K562 (cell line): ENCODE measurements at regions not wholly inside any gene's neighbourhood (a gene's known extent, or its start where the extent isn't known, plus 50 kb on each side); places are given as distances from the start of the nearest gene placed in this dataset.

Experiments
- ATAC-seq: fragments of 200-7000 bp; cut with Tn5 transposase; 3 replicates; pipeline ENCODE4 v1.9.1; 2020; ENCODE audit warnings: moderate library complexity
- BruUV-seq: library from RNA; stranded (reverse); fragments of 400-500 nt; replicated peaks from 2 replicates; lab custom pipeline; 2021; lab: Mats Ljungman, UMichigan
- CTCF ChIA-PET: fragments of 300-600 bp; formaldehyde crosslinking; extraction: SDS; loops from one replicate; lab custom pipeline; 2021; ENCODE audit warnings: low intra/inter-chr PET ratio; lab: Yijun Ruan, JAX
- POLR2A ChIA-PET: fragments of 300-600, 350-650 bp; sonication (Branson Sonifier 250); formaldehyde crosslinking; extraction: SDS; loops from one replicate; lab custom pipeline; 2021; ENCODE audit warnings: antibody characterized with exemption, inconsistent platforms; lab: Yijun Ruan, JAX
- DNase-seq, 4 experiments: peaks; one replicate each; pipeline versions ENCODE4 v3.0.0 to v3.0.0-alpha.2; 2011 to 2018; ENCODE audit warnings: low spot score in 3 of 4, mixed read lengths in 3 of 4; ENCODE audit errors: extremely low read depth in 1 of 4
- FAIRE-seq: peaks from 2 replicates; lab custom pipeline; 2011; peaks lifted over from hg19 to GRCh38; lab: Jason Lieb, UNC
- H2AFZ ChIP-seq: 2 replicates; pipeline ENCODE4 v1.6.0; 2011; ENCODE audit warnings: low read depth, low read length, control low read depth, inconsistent platforms
- H3K27ac ChIP-seq: fragments of 200-600 bp; 3 replicates; pipeline ENCODE4 v1.8.0; 2011; ENCODE audit warnings: low read depth, mild to moderate bottlenecking, control low read depth, inconsistent platforms, low read length, moderate library complexity, mixed read lengths; ENCODE audit errors: extremely low read depth
- H3K27me3 ChIP-seq, 2 experiments: fragments of 300-600 bp in 1 of 2; 2 replicates in 1 of 2; 3 replicates in 1 of 2; pipeline versions ENCODE4 v1.6.0 to v1.8.0; 2011; ENCODE audit warnings: inconsistent platforms in 2 of 2, low read length in 2 of 2, mild to moderate bottlenecking in 1 of 2, mixed read lengths in 1 of 2, moderate library complexity in 1 of 2; ENCODE audit not compliant: control insufficient read depth in 2 of 2, insufficient read depth in 2 of 2
- H3K36me3 ChIP-seq: fragments of 300-600 bp; 3 replicates; pipeline ENCODE4 v1.8.0; 2011; ENCODE audit warnings: mild to moderate bottlenecking, low read length, inconsistent platforms; ENCODE audit not compliant: control insufficient read depth, insufficient read depth
- H3K4me1 ChIP-seq, 2 experiments: fragments of 200-600 bp in 1 of 2; replicated peaks in 1 of 2; 2 replicates in 1 of 2; 3 replicates in 1 of 2; pipeline versions ENCODE4 v1.5.1 to v1.8.0; 2011; ENCODE audit warnings: inconsistent platforms in 2 of 2, low read length in 2 of 2, mild to moderate bottlenecking in 1 of 2, mixed read lengths in 1 of 2, moderate library complexity in 1 of 2; ENCODE audit not compliant: control insufficient read depth in 2 of 2, insufficient read depth in 2 of 2
- H3K4me2 ChIP-seq: 2 replicates; pipeline ENCODE4 v1.6.1; 2011; ENCODE audit warnings: low read length, control low read depth, inconsistent platforms, mixed read lengths; ENCODE audit not compliant: insufficient read depth
- H3K4me3 ChIP-seq: fragments of 200-600 bp; sonication (generic), shearing (Covaris generic); 2 replicates; pipeline ENCODE4 v1.5.1; 2016; ENCODE audit warnings: control low read depth, inconsistent platforms
- H3K79me2 ChIP-seq: fragments of 200-600 bp; 3 replicates; pipeline ENCODE4 v1.8.0; 2011; ENCODE audit warnings: low read length, inconsistent platforms; ENCODE audit not compliant: control insufficient read depth, insufficient read depth
- H3K9ac ChIP-seq, 2 experiments: 2 replicates each; pipeline versions ENCODE4 v1.6.0 to v1.6.1; 2011; ENCODE audit warnings: low read depth in 2 of 2, low read length in 2 of 2, control low read depth in 1 of 2, inconsistent platforms in 1 of 2, mild to moderate bottlenecking in 1 of 2, mixed read lengths in 1 of 2; ENCODE audit not compliant: insufficient read depth in 1 of 2
- H3K9me1 ChIP-seq: one replicate; pipeline ENCODE4 v1.6.0; 2011; ENCODE audit warnings: inconsistent platforms, mild to moderate bottlenecking, low read length, moderate library complexity; ENCODE audit not compliant: control insufficient read depth, insufficient read depth
- H3K9me3 ChIP-seq: replicated peaks from 2 replicates; pipeline ENCODE4 v1.5.1; 2011; ENCODE audit warnings: low read depth, low read length, inconsistent platforms; ENCODE audit not compliant: control insufficient read depth, insufficient read depth
- H4K20me1 ChIP-seq: replicated peaks from 2 replicates; pipeline ENCODE4 v1.6.1; 2011; ENCODE audit warnings: low read length, inconsistent platforms, mixed read lengths; ENCODE audit not compliant: control insufficient read depth, insufficient read depth
- ATF7 ChIP-seq: fragments of 450-650 bp; IDR thresholded peaks from 2 replicates; pipeline ENCODE4 v1.7.1; 2014; ENCODE audit warnings: mild to moderate bottlenecking, moderate library complexity
- MEF2D ChIP-seq: conservative IDR thresholded peaks from 2 replicates; pipeline ENCODE4 v1.6.1; 2016; ENCODE audit warnings: low read depth, missing genetic modification characterization, missing compliant biosample characterization
- RNF2 ChIP-seq: sonication (generic); IDR thresholded peaks from 2 replicates; pipeline ENCODE4 v1.6.1; 2016
- TCF7 ChIP-seq: sonication (generic); IDR thresholded peaks from 2 replicates; pipeline ENCODE4 v1.6.1; 2016; ENCODE audit warnings: antibody characterized with exemption, borderline replicate concordance
- ZBTB40 ChIP-seq, 2 experiments: fragments of 450-650 bp in 1 of 2; sonication (generic) in 1 of 2; formaldehyde crosslinking in 1 of 2; IDR thresholded peaks; 2 replicates each; pipeline versions ENCODE4 v1.7.1 to v1.9.0; 2016 to 2022; ENCODE audit warnings: inconsistent platforms in 1 of 2, mild to moderate bottlenecking in 1 of 2, missing genetic modification reagents in 1 of 2
- ZNF778 ChIP-seq: fragments of 450-650 bp; formaldehyde crosslinking; IDR thresholded peaks from 2 replicates; pipeline ENCODE4 v1.4.0; 2020; ENCODE audit warnings: mild to moderate bottlenecking, moderate library complexity
- WGBS: fragments of 100-300 bp; shearing (Covaris generic); methylation state at CpG from one replicate; pipeline ENCODE4 v1.1.6; 2016; ENCODE audit warnings: low coverage, mixed read lengths; ENCODE audit not compliant: insufficient coverage; ENCODE audit errors: missing lambda C conversion rate; 5-methylcytosine and 5-hydroxymethylcytosine counted together
- in situ Hi-C: fragments of 300-500 bp; cut with MboI; formaldehyde crosslinking; loops from 4 replicates; pipeline ENCODE4 v1.15.0; 2018; ENCODE audit warnings: inconsistent platforms, mixed read lengths
- intact Hi-C: fragments of 100-400 bp; cut with micrococcal nuclease; formaldehyde crosslinking; loops from 2 replicates; pipeline ENCODE4 v1.14.2; 2022

- DNase-seq (no peak), FAIRE-seq (no peak), ATAC-seq (no peak)
- in situ Hi-C loops = no loop called here
- Histone ChIP-seq H3K36me3 (no peaks in the 10 kb centered on the region), H3K4me3 (no peak overlapping the region), H2AFZ (no peak overlapping the region), H3K9me1 (no peaks in the 10 kb centered on the region), H3K4me2 (no peak overlapping the region), H4K20me1 (no peaks in the 10 kb centered on the region), H3K9ac (no peak overlapping the region), H3K27me3 (no peaks in the 10 kb centered on the region), H3K4me1 (no peaks in the 10 kb centered on the region), H3K79me2 (no peaks in the 10 kb centered on the region), H3K9me3 (no peaks in the 10 kb centered on the region), H3K27ac (no peak overlapping the region)
- TF ChIP-seq MEF2D (tag) = no peak
- no peak for TF ChIP-seq TCF7
- no peak for TF ChIP-seq ZNF778
- intact Hi-C loops = no loop called here
- WGBS = 3% methylated on average over 7 of the region's 7 CpGs
- CTCF ChIA-PET = no interaction called here
- no TSS peak for BruUV-seq
- POLR2A ChIA-PET = no interaction called here
These were observed 879.5 kb downstream of the TECRL start for GRCh38 chr4:63529581-63530337.

- no peak overlapping the region for H3K9ac ChIP-seq
- no peaks in the 10 kb centered on the region for H3K79me2 ChIP-seq
- ChIA-PET CTCF (no interaction called here), POLR2A (no interaction called here)
- H4K20me1 ChIP-seq = no peaks in the 10 kb centered on the region
- no peak overlapping the region for H2AFZ ChIP-seq
- FAIRE-seq = no peak
- no peaks in the 10 kb centered on the region for H3K4me1 ChIP-seq
- in situ Hi-C loops = no loop called here
- DNase-seq = no peak
- H3K9me1 ChIP-seq = no peaks in the 10 kb centered on the region
- ATAC-seq = no peak
- H3K27me3 ChIP-seq = no peaks in the 10 kb centered on the region
- H3K27ac ChIP-seq = no peak overlapping the region
- no peaks in the 10 kb centered on the region for H3K9me3 ChIP-seq
- intact Hi-C loops = no loop called here
- H3K36me3 ChIP-seq = no peaks in the 10 kb centered on the region
- no TSS peak for BruUV-seq
- no peak overlapping the region for H3K4me3 ChIP-seq
- 0% methylated on average over 4 of the region's 4 CpGs for WGBS
- no peak overlapping the region for H3K4me2 ChIP-seq
- TF ChIP-seq ATF7 (no peak), RNF2 (no peak), ZBTB40 (IDR thresholded peaks at IDR 0.05) (no peak), ZBTB40 (CRISPR knock-in tag; IDR thresholded peaks at IDR 0.05) (no peak)
These were observed 880.8 kb downstream of the TECRL start for GRCh38 chr4:63528256-63528991.
